ENCODE measurements at regions not wholly inside any gene's neighbourhood (a gene's known extent, or its start where the extent isn't known, plus 50 kb on each side); places are given as distances from the start of the nearest gene placed in this dataset.

DNA sequence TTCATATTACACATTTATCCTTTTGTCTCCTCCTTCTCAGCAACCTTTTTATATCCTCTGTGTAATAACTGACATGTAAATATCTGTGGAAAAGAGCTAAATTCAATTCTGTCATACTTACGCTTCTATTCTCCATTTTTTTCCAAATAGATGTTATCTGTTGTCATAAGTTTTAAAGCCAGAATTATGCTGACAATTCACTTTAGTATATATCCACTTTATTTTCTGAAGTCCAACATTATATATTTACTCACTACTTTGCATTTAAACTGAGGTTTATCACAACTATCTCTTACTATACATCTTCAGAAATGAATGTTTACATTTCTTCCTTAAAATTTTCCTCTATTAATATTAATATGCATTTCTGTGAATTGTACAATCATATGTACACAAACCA, 247.9 kb upstream of the PCDH10 start:
- TF ChIP-seq, protein P1, sequence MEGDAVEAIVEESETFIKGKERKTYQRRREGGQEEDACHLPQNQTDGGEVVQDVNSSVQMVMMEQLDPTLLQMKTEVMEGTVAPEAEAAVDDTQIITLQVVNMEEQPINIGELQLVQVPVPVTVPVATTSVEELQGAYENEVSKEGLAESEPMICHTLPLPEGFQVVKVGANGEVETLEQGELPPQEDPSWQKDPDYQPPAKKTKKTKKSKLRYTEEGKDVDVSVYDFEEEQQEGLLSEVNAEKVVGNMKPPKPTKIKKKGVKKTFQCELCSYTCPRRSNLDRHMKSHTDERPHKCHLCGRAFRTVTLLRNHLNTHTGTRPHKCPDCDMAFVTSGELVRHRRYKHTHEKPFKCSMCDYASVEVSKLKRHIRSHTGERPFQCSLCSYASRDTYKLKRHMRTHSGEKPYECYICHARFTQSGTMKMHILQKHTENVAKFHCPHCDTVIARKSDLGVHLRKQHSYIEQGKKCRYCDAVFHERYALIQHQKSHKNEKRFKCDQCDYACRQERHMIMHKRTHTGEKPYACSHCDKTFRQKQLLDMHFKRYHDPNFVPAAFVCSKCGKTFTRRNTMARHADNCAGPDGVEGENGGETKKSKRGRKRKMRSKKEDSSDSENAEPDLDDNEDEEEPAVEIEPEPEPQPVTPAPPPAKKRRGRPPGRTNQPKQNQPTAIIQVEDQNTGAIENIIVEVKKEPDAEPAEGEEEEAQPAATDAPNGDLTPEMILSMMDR (conservative IDR thresholded peaks at IDR 0.05 in 1 of 2, IDR thresholded peaks at IDR 0.05 in 1 of 2; ENCODE audit: extremely low read depth in 1 of 2, insufficient read depth in 1 of 2, low read depth in 1 of 2, low read length in 2 of 2) = no peak
- TF ChIP-seq EZH2 (IDR thresholded peaks at IDR 0.05; ENCODE audit: borderline replicate concordance, low read length) = no peak
